ENCODE measurements at regions not wholly inside any gene's neighbourhood (a gene's known extent, or its start where the extent isn't known, plus 50 kb on each side); places are given as distances from the start of the nearest gene placed in this dataset.
"Not testable (repeated sequence)": the region's sequence is repeated elsewhere in the genome, so short reads cannot be mapped to it uniquely, and the experiment has no call there.

DNA sequence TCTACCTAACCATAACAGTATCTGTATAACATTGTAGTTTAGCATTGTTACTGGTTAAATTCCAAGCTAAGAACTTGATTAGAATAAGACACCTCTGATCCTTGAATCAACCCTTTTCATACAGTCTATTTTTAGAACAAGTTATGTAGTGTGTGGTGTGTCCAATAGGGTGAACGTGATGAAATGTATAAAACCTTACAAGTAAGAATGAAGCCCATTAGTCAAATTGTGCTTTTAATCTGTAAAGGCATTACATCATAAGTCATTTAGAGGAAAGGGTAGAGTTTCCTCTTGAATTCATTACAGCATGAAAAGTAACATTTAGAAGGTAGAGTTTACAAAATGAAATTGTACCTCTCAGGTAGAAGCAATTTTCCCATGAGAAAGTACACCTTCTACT lies 479.2 kb downstream of the LTN1 start:
- no peak for DNase-seq

DNA sequence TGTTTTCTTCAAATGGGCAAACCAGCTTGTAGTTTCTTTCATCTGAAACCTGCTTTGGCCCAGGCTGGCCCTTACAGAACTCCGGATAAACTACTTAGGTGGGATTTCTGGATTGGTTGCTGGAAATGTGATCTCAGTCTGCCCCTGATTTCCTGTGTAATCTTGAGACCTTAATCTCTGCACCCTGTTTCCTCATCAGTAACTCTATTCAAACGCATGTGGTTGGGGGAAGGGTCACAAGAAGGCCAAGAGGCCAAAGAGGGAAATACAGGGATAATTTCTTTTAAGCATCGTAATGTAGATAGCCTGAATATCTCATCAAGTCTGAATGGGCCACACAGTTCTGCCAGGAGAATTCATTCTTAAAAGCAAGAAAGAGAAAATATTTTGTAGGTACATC lies 483.6 kb downstream of the LTN1 start:
- DNase-seq = no peak

DNA sequence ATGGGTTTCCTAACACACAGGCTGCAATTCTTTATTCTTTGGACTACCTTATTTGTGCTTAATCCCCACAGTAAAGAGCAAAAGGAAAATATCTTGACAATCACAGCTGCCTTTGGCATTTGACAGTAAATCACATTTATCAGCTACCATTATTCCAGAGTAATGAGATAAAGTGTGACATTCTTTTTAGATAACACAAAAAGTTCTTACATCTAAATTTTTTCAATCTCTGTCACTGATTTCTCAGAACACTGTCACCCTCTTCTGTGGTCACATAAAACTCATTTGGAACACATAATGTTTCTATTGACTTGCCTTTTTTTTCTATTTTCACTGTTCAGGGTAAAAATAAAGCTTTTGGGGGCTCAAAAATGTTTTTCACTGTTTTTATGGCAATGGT lies 484.6 kb downstream of the LTN1 start:
- DNase-seq = no peak

DNA sequence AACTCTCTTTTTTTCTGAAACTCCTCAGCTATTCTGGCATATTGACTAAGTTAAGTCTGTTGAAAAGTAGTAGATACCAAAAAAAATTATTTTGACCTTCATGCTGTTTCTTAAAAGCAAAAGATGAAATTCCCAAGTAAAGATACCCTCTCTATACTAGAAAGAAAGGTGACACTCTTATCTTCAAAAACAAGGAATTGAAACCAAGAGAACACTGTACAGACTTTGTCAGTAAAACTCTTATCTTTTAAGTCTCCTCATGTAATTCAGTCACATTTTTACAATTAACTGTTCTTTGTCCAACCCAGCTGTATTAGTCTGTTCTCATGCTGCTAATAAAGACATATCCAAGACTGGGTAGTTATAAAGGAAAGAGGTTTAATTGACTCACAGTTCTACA lies 496.2 kb downstream of the LTN1 start:
- DNase-seq = no peak

DNA sequence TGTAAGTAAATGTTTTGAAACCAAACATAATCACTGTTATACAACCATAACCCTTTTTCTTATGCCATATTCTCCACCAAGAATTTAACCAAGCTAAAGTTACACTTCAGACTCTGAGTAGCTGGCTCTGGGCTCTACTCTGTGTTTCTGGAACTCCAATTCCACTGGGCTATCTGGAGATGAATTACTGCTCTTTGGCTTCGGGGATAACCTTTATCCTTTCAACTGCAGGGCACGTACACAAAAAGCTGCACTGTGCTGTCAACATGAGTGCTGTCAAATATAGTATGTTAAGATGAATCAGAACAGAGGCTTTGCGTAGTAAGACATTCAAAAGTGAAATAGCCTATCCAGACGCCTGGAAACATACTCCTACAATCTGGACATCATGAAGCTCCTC lies 500.6 kb downstream of the LTN1 start:
- DNase-seq = no peak

GRCh38 chr21:28489821-28490350 lies 502.8 kb downstream of the LTN1 start:
- DNase-seq = no peak

DNA sequence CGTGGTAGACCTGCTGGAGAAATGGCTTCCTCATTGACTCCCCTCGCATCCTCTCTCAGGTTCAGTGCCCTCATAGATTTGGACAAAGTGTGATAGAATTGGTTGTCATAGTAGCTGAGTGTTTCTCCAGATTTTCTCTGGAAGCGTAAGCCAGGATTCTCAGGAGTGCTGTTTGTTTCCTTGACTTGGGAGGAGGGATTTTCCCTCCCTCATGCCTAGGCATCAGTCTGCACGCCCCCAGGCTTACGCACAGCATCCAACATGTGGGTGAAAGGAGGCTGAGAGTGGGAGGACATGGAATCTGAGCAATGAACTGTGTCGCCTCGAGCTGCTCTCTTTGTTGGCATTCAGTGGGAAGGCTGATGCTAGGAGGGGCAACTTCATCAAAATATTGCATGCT lies 503.5 kb downstream of the LTN1 start:
- DNase-seq = no peak

- no peak for DNase-seq
Measured at GRCh38 chr21:28487455-28488070, 505.1 kb downstream of the LTN1 start.

GRCh38 chr21:28485301-28486022 lies 507.2 kb downstream of the LTN1 start:
- DNase-seq = no peak

DNA sequence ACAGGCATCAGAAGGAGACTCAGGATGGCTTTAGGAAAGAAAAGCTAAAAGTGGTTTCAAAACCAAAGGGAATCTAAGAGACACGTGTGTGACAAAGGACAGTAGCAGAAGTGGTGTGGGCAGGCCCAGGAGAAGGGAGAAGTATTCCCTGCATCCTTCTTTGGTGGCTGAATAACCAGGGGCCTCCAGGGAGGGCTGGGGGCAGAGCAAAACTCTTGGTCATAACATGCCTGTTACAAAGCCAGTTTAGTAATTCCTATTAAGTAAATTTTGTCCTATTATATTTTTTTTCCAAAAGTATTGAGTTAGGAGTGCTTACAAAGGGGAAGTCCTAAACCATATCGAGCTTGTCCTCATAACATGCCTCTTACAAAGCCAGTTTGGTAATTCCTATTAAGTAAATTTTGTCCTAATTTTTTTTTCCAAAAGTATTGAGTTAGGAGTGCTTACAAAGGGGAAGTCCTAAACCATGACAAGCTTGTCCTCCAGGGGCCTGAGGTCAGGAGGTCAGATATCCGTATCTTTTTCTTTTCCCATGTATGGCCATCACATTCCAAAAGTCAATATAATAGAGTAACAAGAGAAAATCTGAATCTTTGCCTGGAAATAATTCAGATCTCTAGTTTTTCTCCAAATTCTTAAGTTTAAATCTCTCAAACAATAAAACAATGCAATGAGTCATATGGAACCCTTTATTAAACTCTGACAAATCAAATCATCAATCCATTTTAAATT lies 509.2 kb downstream of the LTN1 start:
- no peak for DNase-seq

DNA sequence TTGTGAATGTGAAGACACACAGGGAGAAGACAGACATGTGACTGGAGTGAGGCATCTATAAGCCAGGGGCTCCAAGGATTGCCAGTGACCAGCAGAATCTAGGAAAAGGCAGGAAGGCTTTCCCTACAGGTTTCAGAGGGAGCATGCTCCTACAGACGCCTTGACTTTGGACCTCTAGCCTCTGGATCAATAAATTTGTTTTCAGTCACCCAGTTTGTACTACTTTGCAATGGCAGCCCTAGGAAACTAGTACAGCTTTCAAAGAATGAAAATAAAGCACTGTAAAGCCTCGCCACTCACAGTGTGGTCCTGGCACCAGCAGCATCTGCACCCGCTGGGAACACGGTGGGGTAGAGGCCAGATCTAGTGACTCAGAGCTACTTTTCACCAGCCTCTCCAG lies 510.0 kb downstream of the LTN1 start:
- no peak for DNase-seq

DNA sequence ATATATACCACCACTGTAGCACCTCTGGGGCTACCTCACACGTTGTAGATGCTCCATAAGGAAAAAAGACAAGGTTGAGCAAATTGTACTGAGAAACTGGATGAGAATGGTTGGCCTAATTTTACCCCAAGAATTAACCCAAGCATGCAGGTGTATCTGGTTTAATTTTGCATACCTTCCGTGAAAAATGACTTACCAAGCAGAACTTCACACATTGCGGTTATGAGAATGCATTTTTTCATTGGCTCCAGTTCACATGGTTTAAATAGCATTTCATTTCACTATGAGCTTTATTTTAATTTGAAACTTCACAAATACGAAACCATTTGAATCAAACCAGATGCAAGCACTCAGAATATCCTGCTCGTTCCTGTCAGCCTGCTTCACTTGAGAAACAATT lies 512.2 kb downstream of the LTN1 start:
- no peak for DNase-seq

DNA sequence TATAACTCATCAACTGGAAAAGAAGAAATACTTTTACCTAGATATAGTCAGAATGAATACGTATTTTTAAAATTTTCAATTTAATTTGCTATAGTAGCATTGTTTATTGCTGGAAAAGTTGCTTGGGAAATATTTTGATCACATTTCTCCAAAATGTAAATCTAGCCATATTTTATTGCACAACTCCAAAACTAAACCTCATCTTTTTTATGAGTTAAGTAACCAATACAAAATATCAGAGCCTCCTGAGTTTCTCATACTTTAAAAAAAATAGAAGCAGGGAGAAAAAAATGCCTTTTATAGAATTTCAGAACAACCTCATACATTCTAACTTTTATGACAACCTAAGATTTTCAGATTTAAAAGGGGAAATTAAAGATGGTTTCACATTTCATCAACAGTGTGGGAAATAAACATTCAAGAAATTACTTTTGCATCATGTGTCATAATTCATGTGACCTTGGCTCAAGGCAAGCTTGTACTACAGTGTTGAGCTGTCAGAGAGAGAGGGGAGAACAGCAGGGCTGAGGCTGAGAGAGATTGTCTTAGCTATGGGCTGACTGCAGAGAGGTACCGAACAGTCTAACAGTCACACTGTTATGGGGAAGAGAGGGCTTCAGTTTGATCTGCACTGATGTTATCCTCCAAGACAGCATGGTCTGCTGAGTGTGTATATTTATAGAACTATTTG lies 519.0 kb downstream of the LTN1 start:
- DNase-seq = no peak

DNA sequence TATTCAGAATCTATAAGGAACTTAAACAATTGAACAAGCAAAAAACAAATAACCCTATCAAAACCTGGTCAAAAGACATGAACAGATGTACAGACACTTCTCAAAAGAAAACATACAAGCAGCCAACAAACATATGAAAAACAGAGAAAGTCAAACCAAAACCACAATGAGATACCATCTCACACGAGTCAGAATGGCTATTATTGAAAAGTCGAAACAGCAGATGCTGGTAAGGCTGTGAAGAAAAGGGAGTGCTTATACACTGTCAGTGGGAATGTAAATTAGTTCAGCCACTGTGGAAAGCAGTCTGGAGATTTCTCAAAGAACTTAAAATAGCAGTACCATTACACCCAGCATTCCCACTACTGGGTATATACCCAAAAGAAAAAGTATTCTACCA lies 520.1 kb downstream of the LTN1 start:
- DNase-seq = not testable (repeated sequence)

- DNase-seq = no peak
Measured at GRCh38 chr21:28464988-28465387, 527.7 kb downstream of the LTN1 start.

DNA sequence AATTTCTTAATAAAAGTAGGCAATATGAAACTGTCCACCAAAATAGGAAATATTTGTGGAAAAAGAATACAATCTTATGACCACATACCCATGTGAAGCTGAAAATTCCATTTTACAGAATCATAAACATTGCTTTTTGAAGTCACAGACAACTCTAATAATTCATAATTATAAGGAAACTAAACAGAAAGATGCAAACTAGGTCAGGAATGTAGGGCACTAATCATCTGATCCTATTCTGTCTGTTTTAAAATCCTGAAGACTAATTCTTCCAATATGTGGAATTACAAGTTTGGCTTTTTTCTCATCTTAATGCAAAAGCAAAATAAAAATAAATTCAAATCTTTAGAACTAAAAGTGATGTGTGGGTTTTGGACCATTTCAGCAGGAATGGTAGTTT lies 528.6 kb downstream of the LTN1 start:
- DNase-seq = no peak

- DNase-seq = no peak
Measured at GRCh38 chr21:28459193-28459592, 533.5 kb downstream of the LTN1 start.

GRCh38 chr21:28458446-28458845 lies 534.2 kb downstream of the LTN1 start:
- no peak for DNase-seq

DNA sequence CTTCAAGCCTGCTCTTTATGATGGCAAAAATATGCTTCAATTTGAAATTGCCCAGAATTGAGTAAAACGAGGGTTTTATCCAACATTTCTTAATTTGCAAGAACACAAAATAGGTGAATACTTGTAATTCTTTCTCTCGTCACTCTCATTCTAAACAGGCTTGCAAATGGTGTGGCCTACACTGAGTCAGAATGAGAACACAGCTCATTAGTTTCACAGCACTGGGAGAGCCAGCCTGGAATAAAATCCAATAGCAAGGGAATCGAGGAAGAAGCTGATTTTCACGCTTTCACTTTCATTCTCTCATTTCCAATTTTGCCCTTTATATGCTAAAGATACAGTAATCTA lies 537.5 kb downstream of the LTN1 start:
- DNase-seq = no peak

GRCh38 chr21:28454564-28455252 lies 538.0 kb downstream of the LTN1 start:
- DNase-seq = no peak

DNA sequence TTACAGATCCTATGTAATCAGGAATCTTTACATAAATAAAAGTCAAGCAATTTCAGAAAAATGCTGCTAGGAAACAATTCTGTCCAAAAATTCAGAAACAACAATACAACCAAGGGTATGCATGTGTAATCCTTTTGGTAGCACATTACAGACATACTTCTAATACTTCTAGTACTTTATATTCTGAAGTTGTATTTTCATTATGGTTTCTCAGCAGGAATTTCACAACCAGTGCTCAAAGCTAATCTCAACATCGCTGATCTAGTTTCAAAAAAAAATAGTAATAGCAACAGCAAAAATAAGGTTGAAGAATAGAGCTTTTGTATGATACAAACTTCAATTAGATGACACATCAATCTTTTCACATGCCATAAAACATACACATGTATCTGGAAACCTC lies 545.2 kb downstream of the LTN1 start:
- DNase-seq = no peak

DNA sequence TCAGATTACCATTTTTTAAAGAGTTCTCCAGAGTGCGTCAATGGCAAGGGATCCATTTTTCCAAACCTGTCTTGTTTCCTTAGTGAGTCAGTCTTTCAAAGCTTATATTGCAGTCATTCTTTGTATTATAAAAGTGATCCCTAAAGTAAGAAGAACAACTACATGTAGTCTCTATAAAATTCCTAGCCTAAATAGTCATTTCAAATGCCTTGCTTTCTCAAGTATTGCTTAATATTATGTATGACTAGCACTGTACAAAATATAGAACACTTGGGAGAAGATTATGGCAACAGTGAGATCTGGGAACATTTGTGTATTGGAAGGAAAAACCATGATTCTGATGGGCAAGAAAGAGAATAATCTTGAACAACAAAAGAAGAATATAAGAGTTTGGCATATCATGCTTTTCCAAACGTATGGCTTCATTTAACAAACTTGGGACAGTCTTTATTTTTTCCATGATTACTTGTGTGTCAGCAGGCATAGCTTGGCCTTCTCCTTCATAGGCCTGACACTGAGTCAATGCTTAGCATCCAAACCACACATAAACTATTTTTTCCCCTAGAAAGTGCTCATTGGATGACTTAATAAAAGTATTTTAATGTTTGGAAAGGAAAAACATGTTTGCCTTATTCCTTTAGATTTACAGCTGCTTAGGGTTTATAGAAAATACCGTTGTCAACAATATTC lies 547.4 kb downstream of the LTN1 start:
- no peak for DNase-seq
